ENCODE measurements at regions not wholly inside any gene's neighbourhood (a gene's known extent, or its start where the extent isn't known, plus 50 kb on each side); places are given as distances from the start of the nearest gene placed in this dataset.

DNA sequence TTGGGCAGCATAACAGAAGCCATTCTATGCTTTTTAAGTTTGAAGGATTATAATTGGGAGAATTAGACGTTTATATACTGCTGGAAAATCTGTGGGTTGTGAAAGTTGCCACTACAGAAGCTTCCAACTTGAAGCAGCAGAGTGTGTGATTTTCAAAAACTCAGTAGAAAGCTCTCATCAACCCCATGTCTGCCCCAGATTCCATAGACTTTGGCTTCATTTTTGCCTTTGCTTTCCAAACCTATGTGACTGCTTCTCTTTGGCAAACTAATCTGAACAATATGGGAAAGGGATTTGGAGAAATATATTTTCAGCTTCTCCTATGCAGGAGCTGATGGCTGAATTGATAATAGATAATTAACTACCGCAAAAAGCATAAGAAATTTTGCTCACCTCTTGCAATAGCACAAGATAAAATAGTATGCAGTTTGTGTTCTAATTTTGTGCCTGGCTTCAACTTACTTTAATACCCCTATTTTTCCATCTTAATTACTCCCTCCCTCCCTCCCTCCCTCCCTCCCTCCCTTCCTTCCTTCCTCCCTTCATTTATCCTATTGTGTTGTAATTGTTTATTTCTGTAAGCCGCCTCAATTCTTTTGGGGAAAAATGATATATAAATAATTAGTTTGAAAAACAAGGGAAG, 214.1 kb upstream of the HS3ST5 start:
- BruUV-seq (replicated peaks), result no TSS peak
- TF ChIP-seq HNRNPK (IDR thresholded peaks at IDR 0.05; ENCODE audit: low read depth, low read length, poor library complexity, severe bottlenecking), result peak; percentile 93
- TF ChIP-seq ZBTB49 (CRISPR knock-in tag; IDR thresholded peaks at IDR 0.05; ENCODE audit: borderline replicate concordance), result no peak
- no peak for TF ChIP-seq ZNF572 (CRISPR knock-in tag; IDR thresholded peaks at IDR 0.05)
- TF ChIP-seq HNRNPH1 (optimal IDR thresholded peaks at IDR 0.05; ENCODE audit: low read depth, low read length), result no peak
- TF ChIP-seq ETS1 (CRISPR knock-in tag; IDR thresholded peaks at IDR 0.05), result no peak
- TF ChIP-seq ZBTB1 (CRISPR knock-in tag; IDR thresholded peaks at IDR 0.05; ENCODE audit: borderline replicate concordance), result no peak
- in situ Hi-C loops (cut with HindIII; ENCODE audit: extremely low pct_ligation_motif_present, low pct_unique_long_range_greater_than_20kb) (no loop called here), intact Hi-C loops (cut with micrococcal nuclease; ENCODE audit: unreplicated experiment) (no loop called here)
- Histone ChIP-seq H2AFZ (ENCODE audit: low read length) (no peak overlapping the region), H3K4me1 (ENCODE audit: insufficient read depth, low read length) (no peaks in the 10 kb centered on the region), H3K9ac (ENCODE audit: insufficient read depth, low read depth, low read length) (no peak overlapping the region), H3K9me3 (ENCODE audit: low read length) (no peaks in the 10 kb centered on the region), H3K27ac (ENCODE audit: extremely low read length, insufficient read depth, low read length) (no peak overlapping the region), H3K27me3 (ENCODE audit: control insufficient read depth in 1 of 2, insufficient read depth in 2 of 2, low read length in 2 of 2) (no peaks in the 10 kb centered on the region), H3K4me2 (ENCODE audit: low read depth, low read length) (no peak overlapping the region), H3K4me3 (replicated peaks in 1 of 3; ENCODE audit: insufficient read depth in 1 of 3, low read depth in 2 of 3, low read length in 3 of 3) (no peak overlapping the region), H3K79me2 (ENCODE audit: insufficient read depth, low read length) (no peaks in the 10 kb centered on the region), H4K20me1 (ENCODE audit: insufficient read depth, low read length) (no peaks in the 10 kb centered on the region), H3K36me3 (replicated peaks in 1 of 2; ENCODE audit: control insufficient read depth in 1 of 2, insufficient read depth in 2 of 2, low read length in 2 of 2) (no peaks in the 10 kb centered on the region)
- ATAC-seq (no peak), FAIRE-seq (no peak), DNase-seq (ENCODE audit: low spot score) (no peak)
- ChIA-PET POLR2A (no interaction called here), CTCF (ENCODE audit: low intra/inter-chr PET ratio, low total read pairs) (no interaction called here)
- WGBS (ENCODE audit: low lambda C conversion rate), result 55% methylated on average over 3 of the region's 3 CpGs

Measured in HepG2 (cell line).